Stimulated activated CD8-positive, alpha-beta memory T cell treated with anti-CD3 and anti-CD28 coated beads, Interleukin-4, amount 100 ng/mL, for 4 hours (primary cell): ENCODE measurements at regions not wholly inside any gene's neighbourhood (a gene's known extent, or its start where the extent isn't known, plus 50 kb on each side); places are given as distances from the start of the nearest gene placed in this dataset.

Experiments used
- DNase-seq, 2 donors: peaks; one replicate each; pipeline ENCODE4 v3.0.0-alpha.2; 2020; ENCODE audit warnings: low read depth in 2 of 2, low spot score in 1 of 2

- no peak for DNase-seq
Measured at GRCh38 chr3:14286887-14287500, 108.4 kb downstream of the LSM3 start.

- DNase-seq: no peak
Measured at GRCh38 chr3:14288177-14288788, 109.7 kb downstream of the LSM3 start.

- DNase-seq: no peak
Measured at GRCh38 chr3:14288833-14289451, 110.3 kb downstream of the LSM3 start.

- no peak for DNase-seq
Measured at GRCh38 chr3:14289590-14290461, 111.2 kb downstream of the LSM3 start.

- no peak for DNase-seq
Measured at GRCh38 chr3:14290631-14291385, 111.6 kb upstream of the SLC6A6 start.

GRCh38 chr3:14295037-14295436, 107.4 kb upstream of the SLC6A6 start:
- DNase-seq: no peak

- DNase-seq: no peak
Measured at GRCh38 chr3:14295801-14296200, 106.6 kb upstream of the SLC6A6 start.

- DNase-seq: no peak
Measured at GRCh38 chr3:14297305-14297704, 105.1 kb upstream of the SLC6A6 start.

GRCh38 chr3:14297784-14298236, 104.6 kb upstream of the SLC6A6 start:
- DNase-seq: no peak

- DNase-seq: no peak
Measured at GRCh38 chr3:14298442-14298841, 104.0 kb upstream of the SLC6A6 start.

- DNase-seq: no peak
Measured at GRCh38 chr3:14298991-14299555, 103.3 kb upstream of the SLC6A6 start.

GRCh38 chr3:14299767-14300166, 102.6 kb upstream of the SLC6A6 start:
- DNase-seq: no peak

- DNase-seq: no peak
Measured at GRCh38 chr3:14300721-14301399, 101.5 kb upstream of the SLC6A6 start.

- no peak for DNase-seq
Measured at GRCh38 chr3:14301558-14301957, 100.8 kb upstream of the SLC6A6 start.

GRCh38 chr3:14303336-14304100, 98.9 kb upstream of the SLC6A6 start:
- DNase-seq: no peak

- DNase-seq: no peak
Measured at GRCh38 chr3:14304101-14305045, 98.0 kb upstream of the SLC6A6 start.

- DNase-seq: no peak
Measured at GRCh38 chr3:14305324-14305723, 97.1 kb upstream of the SLC6A6 start.

- no peak for DNase-seq
Measured at GRCh38 chr3:14306142-14306541, 96.3 kb upstream of the SLC6A6 start.
